NCI-H82 (cell line): ENCODE measurements at regions not wholly inside any gene's neighbourhood (a gene's known extent, or its start where the extent isn't known, plus 50 kb on each side); places are given as distances from the start of the nearest gene placed in this dataset.

ENCODE experiments used
- DNase-seq: peaks from one replicate; lab custom pipeline; 2025; lab: John Stamatoyannopoulos, UW

DNA sequence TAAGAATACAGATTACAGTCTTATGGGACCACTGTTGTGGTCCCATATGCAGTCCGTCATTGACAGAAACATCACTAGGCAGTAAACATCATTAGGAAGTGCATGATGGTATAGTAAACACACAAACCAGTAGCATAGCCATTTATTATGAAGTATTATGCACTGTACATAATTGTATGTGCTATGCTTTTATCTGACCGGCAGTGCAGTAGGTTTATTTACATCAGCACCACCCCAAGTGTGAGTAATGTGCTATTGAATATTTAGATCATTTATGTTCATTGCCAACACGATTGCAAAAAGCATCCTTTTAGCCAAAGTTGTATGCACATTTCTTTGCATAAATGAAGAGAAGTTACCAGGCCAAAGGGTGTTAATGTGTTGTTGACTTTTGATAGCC is 531.6 kb upstream of the TBX3 start:
- DNase-seq = no peak

DNA sequence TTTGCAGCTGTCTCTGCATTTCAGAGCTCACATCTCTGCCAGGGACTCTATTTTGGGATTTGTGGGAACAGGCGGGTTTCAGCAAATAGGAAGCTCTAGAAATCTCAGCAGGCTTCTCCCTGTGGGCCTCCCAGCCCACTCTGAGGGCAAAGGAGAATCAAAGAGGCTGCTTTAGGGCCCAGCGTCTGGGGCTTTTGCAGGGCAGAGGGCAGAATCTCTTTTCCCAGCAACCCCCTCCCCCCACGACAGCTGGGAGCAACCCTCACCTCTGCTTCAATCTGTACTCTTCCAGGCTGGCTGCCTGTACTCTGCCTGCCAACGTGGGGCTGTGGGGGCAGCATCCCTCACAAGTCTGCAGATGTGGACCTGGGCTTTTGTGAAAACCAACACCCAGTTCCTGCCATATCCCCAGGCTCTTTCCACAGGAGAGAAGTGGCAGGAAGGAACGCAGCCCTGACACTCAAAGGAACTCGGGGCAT is 529.6 kb upstream of the TBX3 start:
- DNase-seq = peak; percentile 79

DNA sequence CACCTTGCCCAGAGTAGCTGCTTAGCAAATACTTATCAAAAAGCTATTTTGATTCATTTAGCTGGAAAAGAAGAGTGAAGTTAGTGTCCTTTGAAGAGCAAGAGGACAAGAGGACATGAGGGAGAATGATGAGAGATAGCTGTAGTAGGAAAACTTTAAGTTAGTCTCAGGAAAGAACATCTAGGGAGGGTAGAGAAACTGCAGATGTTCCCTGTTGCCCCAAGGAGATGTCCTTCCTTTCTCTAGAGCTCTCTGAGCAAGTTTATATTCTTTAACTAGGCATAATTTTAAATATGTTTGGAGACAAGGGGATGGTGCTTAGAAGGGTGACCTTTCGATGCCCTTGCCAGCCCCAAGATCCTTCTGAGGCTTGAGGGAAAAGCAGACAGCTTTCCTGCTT is 529.1 kb upstream of the TBX3 start:
- DNase-seq = no peak

DNA sequence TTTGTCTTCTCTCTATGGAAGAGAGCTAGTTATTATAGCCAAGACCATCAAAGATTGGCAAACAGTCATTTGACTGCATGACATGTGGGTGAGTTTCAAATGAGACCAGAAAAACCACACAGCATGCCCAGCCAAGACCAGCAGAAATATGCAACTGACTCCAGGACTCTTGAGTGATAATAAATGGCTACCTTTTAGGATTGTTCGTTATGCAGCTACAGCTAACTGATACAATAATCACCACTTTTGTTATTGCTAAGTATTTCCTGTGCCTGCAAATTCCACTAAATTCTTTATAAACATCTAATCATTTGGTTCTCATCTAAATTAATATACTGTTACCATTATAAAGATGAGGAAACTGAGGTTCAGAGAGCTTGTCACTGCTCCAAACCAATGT is 528.4 kb upstream of the TBX3 start:
- no peak for DNase-seq

DNA sequence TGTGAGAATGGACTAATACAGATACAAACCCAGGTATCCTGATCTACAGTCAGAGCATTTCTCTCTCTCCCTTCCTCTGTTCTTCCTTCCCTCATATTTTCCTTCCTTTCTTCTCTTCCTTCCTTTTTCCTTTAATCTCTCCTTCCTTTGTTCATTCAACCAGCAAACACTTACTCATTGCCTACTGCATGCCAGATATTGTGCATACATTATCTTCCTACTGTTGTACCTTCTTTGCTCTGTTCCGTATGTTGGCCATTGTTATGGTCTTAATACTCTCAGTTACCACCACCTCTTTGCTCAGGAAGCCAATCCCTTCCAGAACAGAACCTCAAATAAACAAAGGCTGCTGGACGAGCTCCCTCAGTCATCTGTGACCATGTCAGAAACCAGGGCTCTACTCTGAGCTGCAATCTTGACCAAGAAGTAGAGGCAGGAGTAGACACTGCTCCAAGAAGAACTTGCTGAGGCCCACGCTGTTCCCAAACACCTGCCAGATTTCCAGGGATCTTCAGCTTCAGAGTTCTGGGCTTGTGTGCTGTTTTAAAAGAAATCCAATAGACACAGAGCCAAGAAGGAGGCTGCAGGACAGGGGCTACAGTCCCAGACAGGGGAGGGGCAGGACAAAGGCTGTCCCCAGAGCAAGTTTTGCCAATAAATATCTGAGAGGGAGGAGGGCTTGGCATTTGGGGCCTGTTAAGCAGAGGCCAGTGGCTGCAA is 526.7 kb upstream of the TBX3 start:
- DNase-seq = no peak

DNA sequence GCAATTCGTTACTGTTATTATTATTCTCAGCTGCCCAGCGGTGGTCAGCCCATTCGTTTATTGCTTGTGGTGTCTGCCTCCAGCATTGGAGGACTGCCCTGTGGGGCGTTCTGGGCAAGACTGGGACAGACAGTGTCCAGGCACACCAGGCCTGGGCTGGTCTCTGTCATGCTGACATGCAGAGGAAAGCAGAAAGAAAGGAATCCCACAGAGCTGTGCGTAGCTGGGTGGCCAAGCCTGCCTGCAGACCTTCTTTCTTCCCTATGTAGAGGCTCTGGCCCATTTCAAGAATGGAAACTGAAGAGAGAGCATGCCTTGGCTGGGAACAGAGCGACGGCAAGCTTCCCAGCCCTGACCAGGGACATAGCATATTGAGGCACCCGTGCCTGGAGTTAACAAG is 525.3 kb upstream of the TBX3 start:
- no peak for DNase-seq

DNA sequence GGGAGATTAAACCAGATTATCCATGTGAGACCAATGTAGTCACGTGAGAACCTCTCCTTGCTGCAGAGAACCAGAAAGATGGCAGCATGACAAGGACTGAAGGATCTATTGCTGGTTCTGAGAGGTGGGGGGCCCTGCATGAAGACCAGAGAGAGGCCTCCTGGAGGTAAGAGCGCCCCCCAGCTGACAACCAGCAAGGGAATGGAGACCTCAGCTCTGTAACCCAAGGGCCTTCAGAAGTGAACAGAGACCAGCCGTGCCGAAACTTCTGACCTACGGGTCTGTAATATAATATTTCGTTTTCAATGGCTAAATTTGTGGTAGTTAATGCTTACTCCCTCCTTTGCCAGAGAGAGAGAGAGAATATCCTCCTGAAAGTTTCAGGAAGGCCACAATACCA is 524.1 kb upstream of the TBX3 start:
- DNase-seq = no peak

DNA sequence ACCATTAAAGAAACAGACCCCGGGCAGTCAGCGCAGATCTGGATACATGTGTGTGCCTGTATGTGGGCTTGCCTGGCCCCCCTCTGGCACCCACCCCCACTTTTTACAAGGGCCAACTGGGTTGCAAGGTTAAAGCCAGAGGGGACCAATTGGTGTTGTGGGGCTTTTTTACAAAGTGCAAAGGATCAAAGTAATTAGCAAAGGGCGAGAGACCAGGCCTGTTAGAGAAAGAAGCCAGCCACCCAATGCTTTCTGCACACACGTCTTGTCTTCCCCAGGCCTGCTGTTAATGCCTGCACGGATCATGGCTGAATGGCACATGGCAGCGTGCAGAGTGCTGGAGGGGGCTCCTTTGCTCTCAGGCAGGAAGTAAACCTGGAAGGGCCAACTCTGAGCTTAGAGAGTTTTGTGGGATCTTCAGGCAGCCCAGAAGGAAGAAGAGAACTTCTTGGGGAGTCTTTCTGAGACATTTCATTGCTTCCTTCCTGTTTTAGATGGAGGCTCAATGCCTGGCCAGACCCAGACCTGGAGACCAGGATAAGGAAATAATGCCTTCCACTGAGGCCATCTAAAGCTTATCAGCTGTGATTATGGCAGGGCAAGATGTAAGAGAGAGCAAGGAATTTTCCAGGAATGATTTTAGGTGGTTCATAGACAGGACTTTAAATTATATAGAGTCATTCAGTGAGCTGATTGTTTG is 523.4 kb upstream of the TBX3 start:
- no peak for DNase-seq

DNA sequence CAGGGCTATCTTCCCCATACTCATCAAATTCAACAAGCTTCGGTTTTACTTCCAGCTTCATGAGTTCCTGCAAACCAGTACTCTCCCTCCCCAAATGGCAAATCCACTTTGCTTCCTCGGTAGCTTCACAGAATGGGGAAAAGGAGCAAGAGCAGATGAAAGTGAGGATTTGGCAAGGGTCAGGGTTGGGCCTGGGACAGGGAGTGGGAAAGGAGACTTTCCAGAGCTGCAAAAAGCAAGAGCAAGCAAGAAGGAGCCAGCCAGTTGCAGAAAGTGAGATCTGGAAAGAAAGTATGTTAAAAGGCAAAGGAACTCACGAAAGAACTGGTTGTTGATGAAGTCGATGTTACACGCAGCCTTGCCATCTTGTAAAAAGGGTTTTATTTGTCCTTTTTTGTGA is 522.8 kb upstream of the TBX3 start:
- DNase-seq = no peak

DNA sequence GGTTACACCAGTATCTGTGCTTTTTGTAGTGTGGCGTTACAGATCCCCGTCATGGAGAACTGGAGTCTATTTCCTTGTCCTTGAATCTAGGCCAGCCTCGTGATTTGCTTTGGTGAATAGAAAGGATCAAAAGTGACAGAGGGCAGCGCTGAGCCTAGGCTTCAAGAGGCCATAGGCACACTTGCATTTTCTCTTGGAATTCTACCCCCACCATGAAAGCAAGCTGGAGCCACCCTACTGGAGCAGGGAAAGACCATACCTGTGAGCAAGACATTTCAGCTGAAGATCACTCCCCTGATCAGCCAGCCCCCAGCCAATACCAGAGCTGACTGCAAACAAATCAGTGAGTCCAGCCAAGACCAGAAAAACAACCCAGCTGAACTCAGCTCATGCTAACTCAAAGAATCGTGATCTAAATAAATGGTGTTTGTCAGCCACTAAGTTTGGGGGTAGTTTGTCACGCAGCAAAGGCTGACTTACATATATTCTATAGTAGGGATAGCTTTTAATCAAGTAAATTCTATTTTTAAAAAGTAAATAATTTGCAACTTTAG is 521.9 kb upstream of the TBX3 start:
- DNase-seq = peak; percentile 13

DNA sequence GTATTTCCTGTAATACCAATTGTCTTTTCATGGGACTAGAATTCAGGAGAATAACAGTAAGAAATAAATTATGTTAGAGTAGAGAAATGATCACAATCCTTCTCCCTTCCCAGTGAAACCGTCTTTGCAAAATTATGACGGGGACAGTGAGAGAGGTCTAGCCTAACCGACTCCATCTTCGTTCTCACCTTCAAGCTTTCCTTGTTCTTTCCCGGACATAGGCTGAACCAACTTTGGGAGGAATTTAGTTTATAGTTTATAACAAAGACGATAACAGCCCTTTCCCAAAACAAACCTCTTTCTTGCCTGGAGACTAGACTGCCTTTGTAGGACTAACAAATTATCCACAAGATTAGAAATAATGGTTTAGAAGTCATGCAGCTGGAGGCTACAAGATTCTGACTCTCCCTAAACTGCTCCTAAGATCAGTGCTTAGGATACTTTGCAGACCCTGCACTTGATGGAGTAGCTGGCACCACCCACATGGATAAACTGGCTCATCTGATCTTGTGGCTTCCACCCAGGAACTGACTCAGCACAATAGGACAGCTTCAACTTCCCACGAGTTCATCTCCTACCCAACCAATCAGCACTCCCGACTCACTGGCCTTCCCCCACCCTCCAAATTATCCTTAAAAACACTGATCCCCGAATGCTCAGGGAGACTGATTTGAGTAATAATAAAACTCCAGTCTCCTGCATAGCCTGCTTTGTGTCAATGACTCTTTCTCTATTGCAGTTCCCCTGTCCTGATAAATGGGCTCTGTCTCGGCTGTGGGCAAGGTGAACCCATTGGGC is 521.2 kb upstream of the TBX3 start:
- no peak for DNase-seq

DNA sequence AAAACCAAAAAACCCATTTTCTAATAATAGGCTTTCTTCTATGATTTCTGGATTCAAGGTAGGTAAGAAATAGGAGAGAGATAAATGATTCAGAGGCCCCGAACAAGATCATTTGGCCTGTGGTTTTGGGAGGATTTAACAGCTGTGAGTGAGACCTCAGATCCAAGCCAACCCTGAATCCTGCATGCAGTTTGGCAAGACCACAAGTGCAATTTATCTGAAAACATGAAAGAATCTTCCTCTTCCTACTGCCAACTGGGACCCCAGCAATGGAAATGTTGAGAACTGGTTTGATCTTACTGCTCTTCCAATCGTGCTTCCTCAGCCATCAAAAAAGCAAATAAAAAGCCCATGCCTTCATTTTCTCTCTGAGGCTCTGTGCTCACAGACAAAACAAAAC is 519.7 kb upstream of the TBX3 start:
- no peak for DNase-seq

DNA sequence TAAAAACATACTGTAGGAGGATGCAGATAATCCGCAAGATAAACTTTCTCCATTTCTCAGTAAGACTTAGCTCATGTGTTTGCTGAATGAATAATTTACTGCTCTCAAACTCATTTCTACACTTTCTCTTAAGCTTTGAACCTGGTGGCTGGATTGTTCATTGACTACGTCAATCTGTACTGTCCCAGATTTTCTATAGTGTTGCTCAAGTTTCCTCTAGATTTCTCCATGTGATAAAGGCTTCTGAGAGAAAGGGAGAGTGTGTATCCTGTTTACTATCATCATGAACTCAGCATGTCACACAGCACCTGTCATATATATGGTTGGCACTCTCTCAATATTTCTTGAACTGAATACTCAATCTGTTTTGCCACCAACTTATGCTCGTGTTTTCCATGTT is 518.0 kb upstream of the TBX3 start:
- no peak for DNase-seq

DNA sequence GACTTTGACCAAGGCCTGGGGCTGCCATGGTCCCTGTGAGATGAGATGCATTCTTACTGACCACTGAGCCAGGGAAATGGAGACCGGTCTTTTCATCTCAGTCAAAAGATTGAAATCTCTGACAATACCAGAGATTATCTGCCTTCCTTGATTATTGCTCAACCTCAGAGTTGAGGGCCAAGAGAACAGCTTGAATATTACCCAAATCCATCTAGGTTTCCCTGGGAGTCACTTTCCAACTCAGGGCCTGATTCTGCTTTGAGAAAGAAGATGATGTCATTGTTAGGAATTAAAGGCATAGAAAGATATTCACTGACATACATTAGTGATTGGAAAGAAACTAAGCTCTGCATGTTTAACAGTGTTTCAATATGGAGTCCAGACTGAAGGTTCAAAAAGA is 515.9 kb upstream of the TBX3 start:
- DNase-seq = no peak

DNA sequence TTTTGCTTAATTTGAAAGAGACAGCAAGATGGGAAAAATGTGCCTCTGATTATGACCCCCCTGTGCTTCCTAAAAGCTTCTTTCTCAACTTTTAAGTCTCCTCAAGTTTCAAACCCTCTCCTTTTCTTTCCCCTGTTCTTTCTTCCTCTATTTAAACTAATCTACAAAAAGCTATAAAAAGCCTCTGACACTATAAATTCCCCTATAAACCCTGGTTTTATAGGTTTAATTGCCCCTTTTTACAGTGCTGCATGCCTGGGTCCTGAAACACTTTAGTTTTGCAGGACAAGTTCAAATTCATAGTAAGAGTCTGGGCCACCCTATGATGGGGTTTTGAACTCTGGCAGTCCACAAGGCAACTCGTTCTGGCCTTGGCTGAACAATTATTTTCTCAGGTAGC is 510.9 kb upstream of the TBX3 start:
- no peak for DNase-seq

DNA sequence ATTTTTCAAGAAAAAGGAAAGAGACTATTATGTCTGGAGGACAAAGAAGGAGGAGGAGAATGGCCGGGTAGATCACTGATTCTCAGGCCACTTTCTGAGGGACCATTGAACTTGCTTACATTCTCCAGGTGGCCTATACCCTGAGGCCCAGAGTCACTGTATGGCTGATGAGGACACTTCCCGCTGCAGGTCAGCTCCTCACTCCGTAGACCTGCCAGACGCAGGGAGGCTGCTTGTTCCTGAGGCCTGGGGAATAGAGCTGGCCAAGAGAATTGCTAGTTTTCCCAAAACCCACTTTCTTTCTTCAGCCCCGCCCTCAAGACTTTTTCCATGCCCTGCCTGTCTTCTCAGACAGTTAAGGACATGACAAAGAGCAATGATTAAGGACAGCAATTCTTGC is 510.5 kb upstream of the TBX3 start:
- DNase-seq = no peak

DNA sequence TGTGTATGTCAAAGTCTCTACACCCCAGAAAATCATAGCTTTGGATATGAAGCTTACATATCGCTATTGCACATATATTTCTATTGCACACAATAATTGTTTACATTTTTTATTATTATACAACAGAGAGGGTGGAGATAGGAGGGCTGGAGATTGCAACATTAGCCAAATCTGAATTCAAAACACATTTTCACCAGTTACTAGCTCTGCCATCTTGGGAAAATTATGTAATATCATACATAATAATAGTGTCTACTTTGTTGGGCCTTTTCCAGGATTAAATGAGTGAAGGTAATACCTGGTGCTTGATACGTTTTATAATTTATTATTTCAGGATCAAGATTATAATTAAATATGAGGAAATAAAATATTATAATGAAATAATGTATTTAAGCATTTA is 507.4 kb upstream of the TBX3 start:
- DNase-seq = no peak

DNA sequence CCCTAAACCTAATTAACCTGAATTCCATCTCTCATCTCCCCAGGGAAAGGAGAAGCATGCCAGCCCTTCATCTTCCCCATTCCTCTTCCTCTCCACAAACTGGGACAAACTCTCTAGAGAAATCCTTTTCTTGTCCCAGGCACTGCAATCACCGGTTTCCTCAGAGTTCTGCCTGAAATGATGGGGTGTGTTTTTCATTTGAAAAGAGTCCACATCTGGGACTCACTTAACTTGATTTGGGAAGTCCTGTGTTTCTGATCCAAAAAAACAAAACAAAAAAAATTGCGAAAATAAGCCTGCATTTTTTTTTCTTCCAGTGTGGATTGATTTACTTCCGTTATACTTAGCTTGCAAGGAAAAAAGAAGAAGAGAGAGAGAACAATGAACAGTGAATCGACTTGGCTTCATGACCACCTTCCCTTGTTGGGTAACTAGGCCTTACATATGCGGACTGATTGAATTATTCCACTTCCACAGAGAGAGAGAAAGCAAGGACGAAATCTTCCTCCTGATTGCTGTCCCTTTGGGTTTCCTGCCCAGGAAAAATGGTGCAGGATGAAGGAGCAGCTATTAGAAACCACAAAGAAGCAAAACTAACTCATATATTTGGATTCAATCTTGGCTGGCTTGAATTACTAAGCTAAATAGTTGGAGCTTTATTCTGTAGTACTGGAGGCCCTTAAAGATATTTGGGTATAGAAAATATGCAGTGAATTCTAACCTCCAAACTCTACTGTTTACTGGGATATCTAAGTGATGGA is 506.2 kb upstream of the TBX3 start:
- no peak for DNase-seq

DNA sequence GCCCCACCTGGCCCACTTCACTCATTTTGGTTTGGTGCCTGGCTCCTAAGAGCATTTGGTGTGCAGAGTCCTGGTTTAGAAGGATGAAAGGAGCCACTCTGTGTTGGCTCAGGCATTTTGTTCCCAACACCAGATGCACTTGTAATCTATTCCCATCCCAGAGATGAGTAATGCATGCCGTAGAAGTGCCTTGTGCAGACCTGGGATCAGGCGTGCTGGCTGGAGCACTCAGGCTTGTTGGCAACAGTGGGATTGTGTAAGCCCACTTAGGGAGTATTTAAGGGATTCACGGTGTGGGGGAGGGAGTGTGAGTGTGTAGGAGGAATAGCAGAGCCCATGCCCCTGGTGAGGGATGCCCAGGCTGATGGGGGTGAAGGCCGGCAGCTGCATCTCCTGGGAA is 501.5 kb upstream of the TBX3 start:
- no peak for DNase-seq

DNA sequence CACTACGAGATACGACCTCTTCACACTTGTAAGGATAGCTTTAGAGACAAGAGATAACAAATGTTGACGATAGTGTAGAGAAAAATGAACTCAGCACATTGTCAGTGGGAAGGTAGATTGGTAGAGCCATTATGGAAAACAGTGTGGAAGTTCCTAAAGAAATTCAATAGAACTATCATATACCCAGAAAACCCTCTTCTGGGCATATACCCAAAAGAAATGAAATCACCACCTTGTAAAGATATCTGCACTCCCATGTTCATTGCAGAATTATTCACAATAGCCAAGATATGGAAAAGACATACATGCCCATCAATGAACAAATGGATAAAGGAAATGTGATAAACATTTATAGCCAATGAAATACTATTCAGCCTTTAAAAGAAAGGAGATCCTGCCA is 499.8 kb upstream of the TBX3 start:
- no peak for DNase-seq

DNA sequence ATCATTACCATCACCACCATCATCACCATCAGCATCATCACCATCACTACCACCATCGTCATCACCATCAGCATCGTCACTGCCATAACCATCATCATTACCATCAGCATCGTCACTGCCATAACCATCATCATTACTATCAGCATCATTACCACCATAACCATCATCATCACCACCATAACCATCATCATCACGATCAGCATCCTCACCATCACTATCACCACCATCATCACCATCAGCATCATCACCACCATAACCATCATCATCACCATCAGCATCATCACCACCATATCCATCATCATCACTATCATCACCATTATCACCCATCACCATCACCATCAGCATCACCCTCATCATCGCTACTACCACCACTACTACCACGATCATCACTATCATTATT is 493.9 kb upstream of the TBX3 start:
- DNase-seq = no peak
